Neuronal stem cell (in vitro differentiated cells): ENCODE measurements at regions not wholly inside any gene's neighbourhood (a gene's known extent, or its start where the extent isn't known, plus 50 kb on each side); places are given as distances from the start of the nearest gene placed in this dataset.

Experiments used
- DNase-seq: peaks from one replicate; pipeline ENCODE4 v3.0.0-alpha.2; 2013; ENCODE audit warnings: low spot score
- H2AFZ ChIP-seq: one replicate; pipeline ENCODE4 v1.6.1; 2013; ENCODE audit warnings: mild to moderate bottlenecking, low read length, inconsistent platforms
- H2AK5ac ChIP-seq: 2 replicates; pipeline ENCODE4 v1.6.1; 2013; ENCODE audit warnings: low read depth, mild to moderate bottlenecking, inconsistent platforms, low read length, moderate library complexity, mixed read lengths
- H2BK120ac ChIP-seq: 2 replicates; pipeline ENCODE4 v1.6.1; 2013; ENCODE audit warnings: low read depth, mild to moderate bottlenecking, inconsistent platforms, low read length, moderate library complexity, mixed read lengths
- H2BK12ac ChIP-seq: one replicate; pipeline ENCODE4 v1.6.1; 2013; ENCODE audit warnings: low read length, inconsistent platforms
- H2BK15ac ChIP-seq: 2 replicates; pipeline ENCODE4 v1.6.1; 2013; ENCODE audit warnings: mild to moderate bottlenecking, low read length, inconsistent platforms, mixed read lengths
- H2BK5ac ChIP-seq: one replicate; pipeline ENCODE4 v1.6.1; 2013; ENCODE audit warnings: inconsistent platforms, mild to moderate bottlenecking, low read length, moderate library complexity
- H3K14ac ChIP-seq: one replicate; pipeline ENCODE4 v1.6.1; 2013; ENCODE audit warnings: low read length, inconsistent platforms
- H3K18ac ChIP-seq: 2 replicates; pipeline ENCODE4 v1.6.1; 2013; ENCODE audit warnings: low read length, inconsistent platforms
- H3K23ac ChIP-seq: 2 replicates; pipeline ENCODE4 v1.6.1; 2013; ENCODE audit warnings: low read depth, mild to moderate bottlenecking, mixed read lengths, low read length, inconsistent platforms; ENCODE audit not compliant: poor library complexity
- H3K27ac ChIP-seq: replicated peaks from 3 replicates; pipeline ENCODE4 v1.5.1; 2013; ENCODE audit warnings: low read length, inconsistent platforms
- H3K27me3 ChIP-seq, 3 experiments: 2 replicates each; pipeline ENCODE4 v1.6.1; 2013; ENCODE audit warnings: low read length in 3 of 3, mild to moderate bottlenecking in 2 of 3, inconsistent platforms in 1 of 3, low read depth in 1 of 3, mixed read lengths in 1 of 3, moderate library complexity in 1 of 3; ENCODE audit not compliant: control insufficient read depth in 3 of 3, insufficient read depth in 3 of 3
- H3K36me3 ChIP-seq, 2 donors: replicated peaks in 1 of 2; 2 replicates each; pipeline ENCODE4 v1.6.1; 2013; ENCODE audit warnings: low read length in 2 of 2; ENCODE audit not compliant: control insufficient read depth in 2 of 2, insufficient read depth in 2 of 2
- H3K4ac ChIP-seq: 2 replicates; pipeline ENCODE4 v1.6.1; 2013; ENCODE audit warnings: inconsistent platforms, mild to moderate bottlenecking, low read length, moderate library complexity
- H3K4me1 ChIP-seq, 2 donors: 1 replicate in 1 of 2; 2 replicates in 1 of 2; pipeline ENCODE4 v1.6.1; 2013; ENCODE audit warnings: low read length in 2 of 2, low read depth in 1 of 2; ENCODE audit not compliant: control insufficient read depth in 2 of 2, insufficient read depth in 1 of 2
- H3K4me2 ChIP-seq: one replicate; pipeline ENCODE4 v1.6.1; 2013; ENCODE audit warnings: mild to moderate bottlenecking, low read length, inconsistent platforms; ENCODE audit not compliant: insufficient read depth, poor library complexity, severe bottlenecking
- H3K4me3 ChIP-seq, 2 donors: 2 replicates each; pipeline ENCODE4 v1.5.1; 2013; ENCODE audit warnings: low read length in 2 of 2, mild to moderate bottlenecking in 2 of 2, inconsistent platforms in 1 of 2, moderate library complexity in 1 of 2
- H3K79me1 ChIP-seq: one replicate; pipeline ENCODE4 v1.6.1; 2013; ENCODE audit warnings: low read depth, mild to moderate bottlenecking, inconsistent platforms, low read length, moderate library complexity
- H3K9ac ChIP-seq: one replicate; pipeline ENCODE4 v1.6.1; 2013; ENCODE audit warnings: mild to moderate bottlenecking, low read depth, low read length, inconsistent platforms; ENCODE audit not compliant: poor library complexity
- H3K9me3 ChIP-seq, 2 donors: replicated peaks in 1 of 2; 2 replicates each; pipeline versions ENCODE3 to v1.6.1; 2013; ENCODE audit warnings: low read length in 2 of 2, mild to moderate bottlenecking in 2 of 2, inconsistent platforms in 1 of 2, low read depth in 1 of 2, mixed read lengths in 1 of 2, moderate library complexity in 1 of 2; ENCODE audit not compliant: control insufficient read depth in 2 of 2, insufficient read depth in 1 of 2
- H4K8ac ChIP-seq: one replicate; pipeline ENCODE4 v1.6.1; 2013; ENCODE audit warnings: low read depth, mild to moderate bottlenecking, inconsistent platforms, low read length, moderate library complexity
- H4K91ac ChIP-seq: one replicate; pipeline ENCODE4 v1.6.1; 2013; ENCODE audit warnings: low read length, low read depth, mild to moderate bottlenecking, inconsistent platforms; ENCODE audit not compliant: poor library complexity
- WGBS, 2 donors: extraction: QIAGEN DNeasy Blood & Tissue Kit; methylation state at CpG; one replicate each; pipeline ENCODE4 v1.1.7; 2013; ENCODE audit warnings: missing lambda C conversion rate in 2 of 2, mixed read lengths in 1 of 2; ENCODE audit not compliant: insufficient read length in 2 of 2, insufficient replicate concordance in 1 of 2; ENCODE audit errors: extremely low coverage in 2 of 2; 5-methylcytosine and 5-hydroxymethylcytosine counted together

- no peak overlapping the region for H4K8ac ChIP-seq
- peak; percentile 18 for DNase-seq
- no peak overlapping the region for H3K4ac ChIP-seq
- H2AK5ac ChIP-seq, result no peak overlapping the region
- no peak overlapping the region for H2BK15ac ChIP-seq
- no peaks in the 10 kb centered on the region for H3K36me3 ChIP-seq
- H3K18ac ChIP-seq, result no peak overlapping the region
- peaks cover 0 to 14% of the 10 kb centered on the region in 2 donors for H3K4me1 ChIP-seq
- H2BK120ac ChIP-seq, result no peak overlapping the region
- H3K9ac ChIP-seq, result no peak overlapping the region
- no peak overlapping the region for H4K91ac ChIP-seq
- WGBS, 2 donors, result no CpG with 5 or more reads among the region's 3 CpGs
- H3K79me1 ChIP-seq, result no peaks in the 10 kb centered on the region
- H3K4me2 ChIP-seq, result no peak overlapping the region
- no peak overlapping the region for H3K4me3 ChIP-seq
- H3K23ac ChIP-seq, result no peak overlapping the region
- H3K9me3 ChIP-seq, result no peaks in the 10 kb centered on the region
- H3K27ac ChIP-seq, result peak overlapping the region; percentile 18
- no peak overlapping the region for H3K14ac ChIP-seq
- H3K27me3 ChIP-seq, result no peaks in the 10 kb centered on the region
- H2BK12ac ChIP-seq, result no peak overlapping the region
- no peak overlapping the region for H2AFZ ChIP-seq
- H2BK5ac ChIP-seq, result no peak overlapping the region
These were observed 1162.9 kb upstream of the WWC1 start for GRCh38 chr5:167128581-167128980.

GRCh38 chr5:167140548-167141291, 1150.7 kb upstream of the WWC1 start:
- Histone ChIP-seq H3K27me3 (no peaks in the 10 kb centered on the region), H3K36me3 (no peaks in the 10 kb centered on the region), H2AFZ (no peak overlapping the region), H3K14ac (no peak overlapping the region), H3K18ac (no peak overlapping the region), H3K4me2 (no peak overlapping the region), H3K4ac (no peak overlapping the region), H3K9me3 (no peaks in the 10 kb centered on the region), H2BK12ac (no peak overlapping the region), H2BK5ac (no peak overlapping the region), H4K91ac (no peak overlapping the region), H3K4me1 (no peaks in the 10 kb centered on the region), H3K9ac (no peak overlapping the region), H3K27ac (no peak overlapping the region), H2BK15ac (no peak overlapping the region), H3K4me3 (no peak overlapping the region), H3K79me1 (no peaks in the 10 kb centered on the region), H3K23ac (no peak overlapping the region), H2AK5ac (no peak overlapping the region), H2BK120ac (no peak overlapping the region), H4K8ac (no peak overlapping the region)
- no CpG with 5 or more reads among the region's 8 CpGs for WGBS, 2 donors
- no peak for DNase-seq

GRCh38 chr5:167143716-167144115, 1147.7 kb upstream of the WWC1 start:
- H3K4me1 ChIP-seq, result no peaks in the 10 kb centered on the region
- no peak overlapping the region for H2BK5ac ChIP-seq

GRCh38 chr5:167145841-167146240, 1145.6 kb upstream of the WWC1 start:
- H4K91ac ChIP-seq, result no peak overlapping the region
- no peak overlapping the region for H4K8ac ChIP-seq
- no CpG with 5 or more reads among the region's 7 CpGs for WGBS, 2 donors
- H2BK15ac ChIP-seq, result no peak overlapping the region
- H3K18ac ChIP-seq, result no peak overlapping the region
- DNase-seq, result no peak
- H2BK120ac ChIP-seq, result no peak overlapping the region
- H3K14ac ChIP-seq, result no peak overlapping the region
- no peaks in the 10 kb centered on the region for H3K27me3 ChIP-seq
- H3K36me3 ChIP-seq, result no peaks in the 10 kb centered on the region
- H3K23ac ChIP-seq, result no peak overlapping the region
- H3K4me2 ChIP-seq, result no peak overlapping the region
- no peak overlapping the region for H3K4ac ChIP-seq
- no peaks in the 10 kb centered on the region for H3K9me3 ChIP-seq
- H2BK12ac ChIP-seq, result no peak overlapping the region
- H2AFZ ChIP-seq, result no peak overlapping the region
- H3K79me1 ChIP-seq, result no peaks in the 10 kb centered on the region
- H3K4me1 ChIP-seq, result no peaks in the 10 kb centered on the region
- no peak overlapping the region for H3K27ac ChIP-seq
- no peak overlapping the region for H2AK5ac ChIP-seq
- H2BK5ac ChIP-seq, result no peak overlapping the region
- no peak overlapping the region for H3K4me3 ChIP-seq
- H3K9ac ChIP-seq, result no peak overlapping the region

More at GRCh38 chr5:167143716-167144115, 1147.7 kb upstream of the WWC1 start:
- no peak overlapping the region for H2AK5ac ChIP-seq
- H3K27me3 ChIP-seq, result no peaks in the 10 kb centered on the region
- no peaks in the 10 kb centered on the region for H3K36me3 ChIP-seq
- no peak overlapping the region for H3K4me2 ChIP-seq
- no peaks in the 10 kb centered on the region for H3K9me3 ChIP-seq
- H3K4ac ChIP-seq, result no peak overlapping the region
- H2BK120ac ChIP-seq, result no peak overlapping the region
- no peak overlapping the region for H2BK12ac ChIP-seq
- no peak overlapping the region for H3K18ac ChIP-seq
- no peak overlapping the region for H2BK15ac ChIP-seq
- whole genome bisulfite sequencing, 2 donors, result no CpG with 5 or more reads among the region's 9 CpGs
- no peak overlapping the region for H3K14ac ChIP-seq
- no peak overlapping the region for H3K4me3 ChIP-seq
- H3K27ac ChIP-seq, result no peak overlapping the region
- no peak for DNase-seq
- H4K91ac ChIP-seq, result no peak overlapping the region
- H3K9ac ChIP-seq, result no peak overlapping the region
- H2AFZ ChIP-seq, result no peak overlapping the region
- no peaks in the 10 kb centered on the region for H3K79me1 ChIP-seq
- H3K23ac ChIP-seq, result no peak overlapping the region
- no peak overlapping the region for H4K8ac ChIP-seq
